ENCODE measurements at regions not wholly inside any gene's neighbourhood (a gene's known extent, or its start where the extent isn't known, plus 50 kb on each side); places are given as distances from the start of the nearest gene placed in this dataset.

- no peaks in the 10 kb centered on the region for H3K36me3 ChIP-seq (ENCODE audit: control insufficient read depth in 4 of 4, insufficient read depth in 3 of 4, low read depth in 1 of 4, low read length in 3 of 4)
- TF ChIP-seq RAD21 (IDR thresholded peaks at IDR 0.05) (no peak), ZBTB33 (IDR thresholded peaks at IDR 0.05) (no peak), TAF1 (conservative IDR thresholded peaks at IDR 0.05) (no peak), HNF4G (IDR thresholded peaks at IDR 0.05) (no peak), GABPA (IDR thresholded peaks at IDR 0.05 in 1 of 2, conservative IDR thresholded peaks at IDR 0.05 in 1 of 2) (no peak), ATF3 (IDR thresholded peaks at IDR 0.05) (no peak), YY1 (IDR thresholded peaks at IDR 0.05) (no peak)
- 65% methylated on average over 2 of the region's 2 CpGs for WGBS
- no peak overlapping the region for H3K4me3 ChIP-seq (ENCODE audit: low read depth in 1 of 3, low read length in 3 of 3)
- H3K4me1 ChIP-seq (ENCODE audit: control insufficient read depth in 4 of 4, insufficient read depth in 4 of 4, low read length in 3 of 4): no peaks in the 10 kb centered on the region
- H3K27me3 ChIP-seq (ENCODE audit: control insufficient read depth in 4 of 4, insufficient read depth in 4 of 4, low read length in 3 of 4): no peaks in the 10 kb centered on the region
- H3K9me3 ChIP-seq (ENCODE audit: control insufficient read depth in 4 of 4, low read length in 3 of 4): no peaks in the 10 kb centered on the region
- DNase-seq (ENCODE audit: low spot score): no peak
- H3K27ac ChIP-seq (ENCODE audit: low read depth in 1 of 2, low read length in 2 of 2): no peak overlapping the region
- no peak overlapping the region for H3K9ac ChIP-seq (ENCODE audit: low read depth in 1 of 2, low read length in 2 of 2)
These were observed 59.9 kb downstream of the PABPC4L start for GRCh38 chr4:134141728-134142127.

- H3K4me3 ChIP-seq (ENCODE audit: low read depth in 1 of 3, low read length in 3 of 3): no peak overlapping the region
- WGBS: 42% methylated on average over 1 of the region's 1 CpG
- TF ChIP-seq FOXA2 (IDR thresholded peaks at IDR 0.05) (no peak), FOXA1 (IDR thresholded peaks at IDR 0.05) (no peak)
- DNase-seq (ENCODE audit: low spot score): no peak
- H3K9ac ChIP-seq (ENCODE audit: low read depth in 1 of 2, low read length in 2 of 2): no peak overlapping the region
- H3K27ac ChIP-seq (ENCODE audit: low read depth in 1 of 2, low read length in 2 of 2): no peak overlapping the region
- H3K36me3 ChIP-seq (ENCODE audit: control insufficient read depth in 4 of 4, insufficient read depth in 3 of 4, low read depth in 1 of 4, low read length in 3 of 4): no peaks in the 10 kb centered on the region
- H3K9me3 ChIP-seq (ENCODE audit: control insufficient read depth in 4 of 4, low read length in 3 of 4): no peaks in the 10 kb centered on the region
- H3K4me1 ChIP-seq (ENCODE audit: control insufficient read depth in 4 of 4, insufficient read depth in 4 of 4, low read length in 3 of 4): no peaks in the 10 kb centered on the region
- no peaks in the 10 kb centered on the region for H3K27me3 ChIP-seq (ENCODE audit: control insufficient read depth in 4 of 4, insufficient read depth in 4 of 4, low read length in 3 of 4)
These were observed 62.4 kb downstream of the PABPC4L start for GRCh38 chr4:134139188-134139587.

GRCh38 chr4:134132086-134132783 is 69.4 kb downstream of the PABPC4L start:
- Histone ChIP-seq H3K27ac (ENCODE audit: low read depth in 1 of 2, low read length in 2 of 2) (no peak overlapping the region), H3K4me1 (ENCODE audit: control insufficient read depth in 4 of 4, insufficient read depth in 4 of 4, low read length in 3 of 4) (no peaks in the 10 kb centered on the region), H3K9me3 (ENCODE audit: control insufficient read depth in 4 of 4, low read length in 3 of 4) (no peaks in the 10 kb centered on the region), H3K27me3 (ENCODE audit: control insufficient read depth in 4 of 4, insufficient read depth in 4 of 4, low read length in 3 of 4) (no peaks in the 10 kb centered on the region), H3K4me3 (ENCODE audit: low read depth in 1 of 3, low read length in 3 of 3) (no peak overlapping the region), H3K9ac (ENCODE audit: low read depth in 1 of 2, low read length in 2 of 2) (no peak overlapping the region), H3K36me3 (ENCODE audit: control insufficient read depth in 4 of 4, insufficient read depth in 3 of 4, low read depth in 1 of 4, low read length in 3 of 4) (no peaks in the 10 kb centered on the region)
- WGBS: 86% methylated on average over 3 of the region's 3 CpGs
- no peak for DNase-seq (ENCODE audit: low spot score)
- no peak for TF ChIP-seq HNF4G (IDR thresholded peaks at IDR 0.05)
- no peak for TF ChIP-seq CTCF (IDR thresholded peaks at IDR 0.05; ENCODE audit: low read depth, low read length, missing input control)
- TF ChIP-seq FOXA1 (IDR thresholded peaks at IDR 0.05): no peak
- no peak for TF ChIP-seq NR2F2 (IDR thresholded peaks at IDR 0.05)
- TF ChIP-seq GABPA (IDR thresholded peaks at IDR 0.05 in 1 of 2, conservative IDR thresholded peaks at IDR 0.05 in 1 of 2): no peak
- no peak for TF ChIP-seq REST (IDR thresholded peaks at IDR 0.05)
- TF ChIP-seq JUND (IDR thresholded peaks at IDR 0.05): no peak
- no peak for TF ChIP-seq RXRA (IDR thresholded peaks at IDR 0.05)
- TF ChIP-seq TAF1 (conservative IDR thresholded peaks at IDR 0.05): no peak
- TF ChIP-seq ZBTB33 (IDR thresholded peaks at IDR 0.05): no peak
- no peak for TF ChIP-seq RAD21 (IDR thresholded peaks at IDR 0.05)
